HEK293T (cell line): ENCODE measurements at regions not wholly inside any gene's neighbourhood (a gene's known extent, or its start where the extent isn't known, plus 50 kb on each side); places are given as distances from the start of the nearest gene placed in this dataset.

Source experiments
- BHLHE40 ChIP-seq: fragments of 450-650 bp; IDR thresholded peaks from 2 replicates; pipeline ENCODE4 v1.6.1; 2016; ENCODE audit warnings: mild to moderate bottlenecking, moderate library complexity, borderline replicate concordance
- ELF4 ChIP-seq: fragments of 450-650 bp; IDR thresholded peaks from 2 replicates; pipeline ENCODE4 v1.6.1; 2017; ENCODE audit warnings: antibody characterized with exemption
- FOXM1 ChIP-seq: fragments of 450-650 bp; IDR thresholded peaks from 2 replicates; pipeline ENCODE4 v1.6.1; 2017; ENCODE audit warnings: mild to moderate bottlenecking, borderline replicate concordance
- HDGF ChIP-seq: fragments of 450-650 bp; IDR thresholded peaks from 2 replicates; pipeline ENCODE4 v1.6.1; 2017; ENCODE audit warnings: antibody characterized with exemption, borderline replicate concordance
- L3MBTL2 ChIP-seq: fragments of 450-650 bp; conservative IDR thresholded peaks from 2 replicates; pipeline ENCODE4 v1.6.1; 2016; ENCODE audit warnings: mild to moderate bottlenecking
- NFRKB ChIP-seq: fragments of 450-650 bp; IDR thresholded peaks from 2 replicates; pipeline ENCODE4 v1.6.1; 2016; ENCODE audit warnings: mild to moderate bottlenecking, moderate library complexity
- SP1 ChIP-seq: fragments of 450-650 bp; IDR thresholded peaks from 2 replicates; pipeline ENCODE4 v1.6.1; 2017
- TARDBP ChIP-seq: fragments of 450-650 bp; IDR thresholded peaks from 2 replicates; pipeline ENCODE4 v1.6.1; 2016
- ZNF384 ChIP-seq: fragments of 450-650 bp; IDR thresholded peaks from 2 replicates; pipeline ENCODE4 v1.6.1; 2016
- TF ChIP-seq, protein P1 (sequence below): fragments of 450-650 bp; IDR thresholded peaks from 2 replicates; pipeline ENCODE4 v1.6.1; 2016

DNA sequence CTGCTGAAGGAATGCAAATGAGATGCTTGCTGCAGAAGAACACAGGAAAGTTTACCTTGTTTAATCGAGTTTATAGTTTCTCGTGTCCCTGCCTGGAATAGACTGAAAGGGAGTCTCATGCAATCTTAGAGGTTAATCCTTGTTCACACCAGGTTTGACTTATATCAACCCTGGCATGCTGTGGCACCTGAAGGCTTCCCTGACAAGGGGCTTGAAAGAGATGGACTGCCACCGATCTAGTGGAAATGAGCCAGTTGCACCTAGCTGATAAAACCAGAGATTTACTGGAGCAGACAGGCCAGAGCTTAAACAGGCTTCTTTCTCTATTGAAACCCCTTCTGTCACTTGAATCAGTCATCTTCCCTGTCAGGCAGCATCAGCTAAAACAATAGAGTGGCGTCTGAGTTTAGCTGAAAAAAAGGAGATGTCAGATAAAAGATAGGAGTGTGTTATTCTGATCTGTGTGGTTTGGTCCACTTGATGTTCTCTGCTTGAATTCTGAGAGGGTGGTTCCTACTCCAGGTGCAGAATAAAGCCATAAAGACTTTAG, 349.7 kb downstream of the RWDD3 start:
- TF ChIP-seq SP1 = no peak
- no peak for TF ChIP-seq FOXM1
- no peak for TF ChIP-seq TARDBP
- TF ChIP-seq NFRKB = no peak
- no peak for TF ChIP-seq L3MBTL2
- no peak for TF ChIP-seq BHLHE40
- no peak for TF ChIP-seq HDGF
- no peak for TF ChIP-seq ELF4
- no peak for TF ChIP-seq ZNF384
- TF ChIP-seq, protein P1, sequence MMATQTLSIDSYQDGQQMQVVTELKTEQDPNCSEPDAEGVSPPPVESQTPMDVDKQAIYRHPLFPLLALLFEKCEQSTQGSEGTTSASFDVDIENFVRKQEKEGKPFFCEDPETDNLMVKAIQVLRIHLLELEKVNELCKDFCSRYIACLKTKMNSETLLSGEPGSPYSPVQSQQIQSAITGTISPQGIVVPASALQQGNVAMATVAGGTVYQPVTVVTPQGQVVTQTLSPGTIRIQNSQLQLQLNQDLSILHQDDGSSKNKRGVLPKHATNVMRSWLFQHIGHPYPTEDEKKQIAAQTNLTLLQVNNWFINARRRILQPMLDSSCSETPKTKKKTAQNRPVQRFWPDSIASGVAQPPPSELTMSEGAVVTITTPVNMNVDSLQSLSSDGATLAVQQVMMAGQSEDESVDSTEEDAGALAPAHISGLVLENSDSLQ = no peak
